OCI-LY3 (cell line): ENCODE measurements at regions not wholly inside any gene's neighbourhood (a gene's known extent, or its start where the extent isn't known, plus 50 kb on each side); places are given as distances from the start of the nearest gene placed in this dataset.

Experiments
- H2AFZ ChIP-seq: fragments of 200-600, 300-600 bp; shearing (Covaris generic); 2 replicates; pipeline ENCODE4 v1.6.0; 2014; ENCODE audit warnings: antibody characterized with exemption, low read depth, low read length
- H3K27ac ChIP-seq: fragments of 200-600, 300-600 bp; sonication (generic); 2 replicates; pipeline ENCODE4 v1.5.1; 2014; ENCODE audit warnings: mild to moderate bottlenecking, low read length, moderate library complexity, mixed read lengths
- H3K27me3 ChIP-seq: fragments of 200-600, 300-600 bp; sonication (generic); 2 replicates; pipeline ENCODE4 v1.6.1; 2014; ENCODE audit warnings: low read depth, low read length, mixed read lengths
- H3K36me3 ChIP-seq: fragments of 200-600, 300-600 bp; sonication (generic); replicated peaks from 2 replicates; pipeline ENCODE3; 2014; ENCODE audit warnings: low read depth, low read length, mixed read lengths
- H3K4me1 ChIP-seq: fragments of 300-600, 200-600 bp; sonication (generic); 2 replicates; pipeline ENCODE4 v1.6.1; 2014; ENCODE audit warnings: low read length, mixed read lengths
- H3K4me2 ChIP-seq: fragments of 200-600, 300-600 bp; sonication (generic); 2 replicates; pipeline ENCODE4 v1.6.1; 2014; ENCODE audit warnings: low read length, mixed read lengths
- H3K4me3 ChIP-seq: fragments of 300-600, 200-600 bp; sonication (generic); 2 replicates; pipeline ENCODE4 v1.5.1; 2014; ENCODE audit warnings: antibody characterized with exemption, mild to moderate bottlenecking, low read length, moderate library complexity
- H3K79me2 ChIP-seq: fragments of 300-600, 200-600 bp; shearing (Covaris generic); 2 replicates; pipeline ENCODE4 v1.6.1; 2014; ENCODE audit warnings: mild to moderate bottlenecking, low read length, mixed read lengths
- H3K9ac ChIP-seq: fragments of 300-600, 200-600 bp; shearing (Covaris generic); 2 replicates; pipeline ENCODE4 v1.6.0; 2014; ENCODE audit warnings: mild to moderate bottlenecking, low read length, moderate library complexity
- H3K9me3 ChIP-seq: fragments of 200-600, 300-600 bp; shearing (Covaris generic); 2 replicates; pipeline ENCODE4 v1.6.1; 2014; ENCODE audit warnings: low read length, mixed read lengths; ENCODE audit not compliant: insufficient read depth
- H4K20me1 ChIP-seq: fragments of 200-600, 300-600 bp; sonication (generic); 2 replicates; pipeline ENCODE4 v1.6.1; 2016; ENCODE audit warnings: low read length, mixed read lengths; ENCODE audit not compliant: insufficient read depth
- EZH2phosphoT487 ChIP-seq: fragments of 200-600 bp; shearing (Covaris generic); IDR thresholded peaks from 2 replicates; pipeline ENCODE4 v1.6.1; 2018; ENCODE audit warnings: antibody characterized with exemption, mixed run types, low read depth
- TF ChIP-seq, protein P1 (sequence below): fragments of 200-600, 300-600 bp; sonication (generic); IDR thresholded peaks from 2 replicates; pipeline ENCODE4 v1.5.1; 2014; ENCODE audit warnings: antibody characterized with exemption, low read length, low read depth

DNA sequence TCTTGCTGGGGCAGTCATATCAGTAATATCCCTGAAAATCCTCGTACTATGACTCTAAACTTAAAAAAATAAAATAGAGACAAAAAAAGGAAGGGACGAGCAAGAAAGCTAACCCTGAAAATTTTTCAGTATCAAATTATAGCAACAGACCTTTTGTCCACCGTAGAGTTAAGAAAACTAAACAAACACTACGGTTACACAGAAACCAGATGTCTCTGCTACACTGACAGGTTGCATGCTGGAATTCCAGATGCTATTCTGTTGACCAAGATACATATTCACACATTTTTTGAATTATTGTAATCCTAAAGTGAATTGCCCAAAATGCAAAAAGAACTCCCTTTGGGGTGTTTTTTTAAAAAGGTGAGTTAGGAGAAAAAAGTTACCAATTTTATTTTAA lies 66.9 kb upstream of the SELENOP start:
- no peak overlapping the region for H3K4me2 ChIP-seq
- H3K79me2 ChIP-seq = no peaks in the 10 kb centered on the region
- H2AFZ ChIP-seq = no peak overlapping the region
- no peaks in the 10 kb centered on the region for H4K20me1 ChIP-seq
- no peaks in the 10 kb centered on the region for H3K27me3 ChIP-seq
- no peak overlapping the region for H3K27ac ChIP-seq
- H3K4me3 ChIP-seq = no peak overlapping the region
- H3K36me3 ChIP-seq = no peaks in the 10 kb centered on the region
- H3K9ac ChIP-seq = no peak overlapping the region
- H3K9me3 ChIP-seq = no peaks in the 10 kb centered on the region
- H3K4me1 ChIP-seq = no peaks in the 10 kb centered on the region
- TF ChIP-seq, protein P1, sequence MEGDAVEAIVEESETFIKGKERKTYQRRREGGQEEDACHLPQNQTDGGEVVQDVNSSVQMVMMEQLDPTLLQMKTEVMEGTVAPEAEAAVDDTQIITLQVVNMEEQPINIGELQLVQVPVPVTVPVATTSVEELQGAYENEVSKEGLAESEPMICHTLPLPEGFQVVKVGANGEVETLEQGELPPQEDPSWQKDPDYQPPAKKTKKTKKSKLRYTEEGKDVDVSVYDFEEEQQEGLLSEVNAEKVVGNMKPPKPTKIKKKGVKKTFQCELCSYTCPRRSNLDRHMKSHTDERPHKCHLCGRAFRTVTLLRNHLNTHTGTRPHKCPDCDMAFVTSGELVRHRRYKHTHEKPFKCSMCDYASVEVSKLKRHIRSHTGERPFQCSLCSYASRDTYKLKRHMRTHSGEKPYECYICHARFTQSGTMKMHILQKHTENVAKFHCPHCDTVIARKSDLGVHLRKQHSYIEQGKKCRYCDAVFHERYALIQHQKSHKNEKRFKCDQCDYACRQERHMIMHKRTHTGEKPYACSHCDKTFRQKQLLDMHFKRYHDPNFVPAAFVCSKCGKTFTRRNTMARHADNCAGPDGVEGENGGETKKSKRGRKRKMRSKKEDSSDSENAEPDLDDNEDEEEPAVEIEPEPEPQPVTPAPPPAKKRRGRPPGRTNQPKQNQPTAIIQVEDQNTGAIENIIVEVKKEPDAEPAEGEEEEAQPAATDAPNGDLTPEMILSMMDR = no peak
- TF ChIP-seq EZH2phosphoT487 = no peak

DNA sequence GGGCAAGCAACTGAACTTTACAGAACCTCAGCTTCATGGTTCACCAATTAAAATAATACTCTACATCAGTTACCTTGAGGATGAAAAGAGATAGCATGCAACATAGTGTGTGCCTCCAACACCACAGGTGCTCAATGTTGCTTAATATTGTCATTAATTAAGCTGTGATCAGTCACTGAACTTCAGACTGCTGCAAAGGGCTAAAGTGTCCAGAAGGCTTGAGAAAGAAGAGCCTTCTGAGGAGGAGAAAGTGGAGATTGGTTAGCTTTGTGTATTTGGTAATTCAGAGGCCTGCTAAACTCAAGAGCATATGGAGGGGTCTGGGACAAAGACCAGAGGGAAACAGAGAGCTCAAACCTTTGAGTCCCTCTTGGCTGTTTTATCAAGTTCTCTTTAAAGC lies 66.3 kb upstream of the SELENOP start:
- Histone ChIP-seq H3K4me2 (no peak overlapping the region), H3K36me3 (no peaks in the 10 kb centered on the region), H4K20me1 (no peaks in the 10 kb centered on the region), H3K27me3 (no peaks in the 10 kb centered on the region), H3K9ac (no peak overlapping the region), H3K4me1 (no peaks in the 10 kb centered on the region), H3K79me2 (no peaks in the 10 kb centered on the region), H3K9me3 (no peaks in the 10 kb centered on the region), H2AFZ (no peak overlapping the region), H3K4me3 (no peak overlapping the region), H3K27ac (no peak overlapping the region)
- TF ChIP-seq EZH2phosphoT487 = no peak
- TF ChIP-seq, protein P1 = no peak

DNA sequence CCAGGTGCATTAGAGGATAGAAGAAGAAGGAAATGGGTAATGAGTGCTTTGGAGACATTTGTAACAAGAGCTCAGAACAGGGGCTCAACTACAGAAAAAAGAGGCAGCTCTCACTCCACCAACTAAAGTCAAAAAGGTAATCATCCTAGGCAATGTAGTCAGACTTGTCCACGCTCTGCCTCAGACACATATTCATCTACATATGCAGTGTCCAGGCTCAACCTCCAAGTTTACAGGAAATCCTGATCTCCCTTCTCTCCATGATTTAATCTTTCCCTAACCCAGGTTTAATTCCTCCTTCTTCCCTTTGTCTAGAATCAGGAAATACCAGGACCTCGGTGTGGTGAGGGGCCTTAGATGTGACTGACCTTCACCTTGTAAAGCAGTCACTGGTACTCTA lies 65.7 kb upstream of the SELENOP start:
- Histone ChIP-seq H3K9me3 (no peaks in the 10 kb centered on the region), H2AFZ (no peak overlapping the region), H3K4me1 (no peaks in the 10 kb centered on the region), H4K20me1 (no peaks in the 10 kb centered on the region), H3K9ac (no peak overlapping the region), H3K79me2 (no peaks in the 10 kb centered on the region), H3K27me3 (no peaks in the 10 kb centered on the region), H3K36me3 (no peaks in the 10 kb centered on the region), H3K4me3 (no peak overlapping the region), H3K27ac (no peak overlapping the region), H3K4me2 (no peak overlapping the region)
- TF ChIP-seq, protein P1 = no peak
- TF ChIP-seq EZH2phosphoT487 = no peak

DNA sequence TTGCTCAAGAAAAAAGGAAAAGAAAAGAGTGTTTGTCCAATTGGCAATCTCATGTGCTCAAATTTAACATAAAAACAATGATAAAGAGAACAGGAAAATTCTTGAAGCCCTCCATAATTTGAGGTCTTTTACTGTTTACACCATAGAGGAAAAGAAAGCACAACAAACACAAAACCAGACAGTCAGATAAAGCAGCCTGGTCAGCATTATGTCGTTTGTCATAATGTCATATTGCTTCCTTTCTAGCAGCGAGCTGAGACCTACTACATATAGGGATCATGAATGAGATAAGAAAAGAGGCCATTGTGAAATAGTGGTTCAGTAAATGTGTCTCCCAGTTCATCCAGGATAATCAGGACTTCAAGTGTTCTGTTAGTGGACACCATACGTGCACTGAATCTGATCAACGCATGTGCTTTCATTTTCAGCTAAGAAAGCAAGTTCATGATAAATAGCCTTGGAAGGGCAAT lies 64.7 kb upstream of the SELENOP start:
- H3K36me3 ChIP-seq = no peaks in the 10 kb centered on the region
- H3K9ac ChIP-seq = no peak overlapping the region
- no peaks in the 10 kb centered on the region for H3K9me3 ChIP-seq
- H3K79me2 ChIP-seq = no peaks in the 10 kb centered on the region
- no peak overlapping the region for H3K4me2 ChIP-seq
- no peak overlapping the region for H3K27ac ChIP-seq
- H3K4me3 ChIP-seq = no peak overlapping the region
- TF ChIP-seq, protein P1 = no peak
- no peak for TF ChIP-seq EZH2phosphoT487
- no peaks in the 10 kb centered on the region for H4K20me1 ChIP-seq
- H3K4me1 ChIP-seq = no peaks in the 10 kb centered on the region
- H3K27me3 ChIP-seq = no peaks in the 10 kb centered on the region
- no peak overlapping the region for H2AFZ ChIP-seq
